Gastrocnemius medialis (tissue), 4 donors: ENCODE measurements at regions not wholly inside any gene's neighbourhood (a gene's known extent, or its start where the extent isn't known, plus 50 kb on each side); places are given as distances from the start of the nearest gene placed in this dataset.

Experiments used
- ATAC-seq, 2 donors: fragments of 150-250 bp; one replicate each; pipeline ENCODE4 v1.9.1; 2016
- DNase-seq, 2 donors: peaks; one replicate each; pipeline ENCODE4 v3.0.0-alpha.2; 2019
- H3K27ac ChIP-seq, 4 donors: fragments of 200-600 bp; sonication (generic); 1 replicate in 1 of 4; 2 replicates in 3 of 4; pipeline ENCODE4 v1.5.1; 2016 to 2018; ENCODE audit warnings: mild to moderate bottlenecking in 2 of 4, moderate library complexity in 1 of 4
- H3K27me3 ChIP-seq, 3 donors: fragments of 200-600 bp; sonication (generic) in 2 of 3; 1 replicate in 1 of 3; 2 replicates in 2 of 3; pipeline versions ENCODE4 v1.5.1 to v1.6.0; 2016 to 2019; ENCODE audit warnings: mild to moderate bottlenecking in 1 of 3, moderate library complexity in 1 of 3
- H3K36me3 ChIP-seq, 2 donors: fragments of 200-600 bp; sonication (generic) in 1 of 2; one replicate each; pipeline ENCODE4 v1.5.1; 2017 to 2018
- H3K4me1 ChIP-seq, 2 donors: fragments of 200-600 bp; sonication (generic) in 1 of 2; one replicate each; pipeline ENCODE4 v1.5.1; 2016 to 2017; ENCODE audit warnings: mild to moderate bottlenecking in 2 of 2
- H3K4me3 ChIP-seq, 4 donors: fragments of 200-600 bp; sonication (generic) in 3 of 4; 1 replicate in 1 of 4; 2 replicates in 3 of 4; pipeline ENCODE4 v1.5.1; 2016 to 2019; ENCODE audit warnings: mild to moderate bottlenecking in 2 of 4
- H3K9me3 ChIP-seq, 3 donors: fragments of 200-600 bp; sonication (generic) in 2 of 3; 1 replicate in 1 of 3; 2 replicates in 2 of 3; pipeline ENCODE4 v1.5.1; 2016 to 2019
- POLR2A ChIP-seq, 2 donors: fragments of 450-650 bp; IDR thresholded peaks; one replicate each; pipeline ENCODE4 v1.6.1; 2017; ENCODE audit warnings: antibody characterized with exemption in 2 of 2, mild to moderate bottlenecking in 2 of 2, moderate library complexity in 2 of 2
- in situ Hi-C, 4 donors: fragments of 200-750 bp; cut with MboI; loops; one replicate each; pipeline versions ENCODE4 v1.15.0 to v1.8.0; 2017; ENCODE audit warnings: low sequenced_read_pairs in 4 of 4
- intact Hi-C: fragments of 100-400 bp; cut with DNase I; formaldehyde crosslinking; loops from one replicate; pipeline ENCODE4 v1.15.1; 2023; ENCODE audit warnings: low total_unique reads
- TF ChIP-seq, protein P1 (sequence below), 5 experiments: fragments of 450-650 bp in 3 of 5; fragments of 200-600 bp in 2 of 5; sonication (generic) in 2 of 5; IDR thresholded peaks in 4 of 5; conservative IDR thresholded peaks in 1 of 5; 1 replicate in 4 of 5; 2 replicates in 1 of 5; pipeline ENCODE4 v1.5.1; 2016 to 2019; ENCODE audit warnings: antibody characterized with exemption in 5 of 5, mild to moderate bottlenecking in 3 of 5, moderate library complexity in 3 of 5

DNA sequence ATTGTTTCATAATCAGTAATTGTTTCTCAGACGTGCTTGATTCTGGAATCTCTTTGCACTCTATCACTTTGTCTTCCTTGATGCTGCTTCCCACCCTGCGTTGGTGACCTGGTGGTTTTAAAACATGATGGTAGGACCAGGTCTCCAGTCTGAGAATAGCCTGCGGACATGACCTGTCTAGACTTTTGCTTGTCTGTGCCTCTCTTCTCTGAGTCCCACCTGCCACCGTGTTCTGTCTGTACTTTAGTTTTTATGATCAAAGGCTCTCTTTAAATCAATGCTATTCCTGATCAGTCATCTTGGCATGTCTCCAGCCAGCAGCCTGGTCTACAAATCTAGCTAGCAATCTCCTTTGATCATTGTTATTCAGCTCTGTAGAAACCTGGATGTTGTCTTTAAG lies 933.9 kb downstream of the DIAPH3 start:
- Histone ChIP-seq H3K9me3 (no peaks in the 10 kb centered on the region), H3K27me3 (no peaks in the 10 kb centered on the region), H3K27ac (no peak overlapping the region), H3K4me1 (no peaks in the 10 kb centered on the region), H3K4me3 (no peak overlapping the region), H3K36me3 (no peaks in the 10 kb centered on the region)
- DNase-seq, result no peak
- in situ Hi-C loops, result no loop called here
- TF ChIP-seq POLR2A (IDR thresholded peaks at IDR 0.05), result no peak
- TF ChIP-seq, protein P1, sequence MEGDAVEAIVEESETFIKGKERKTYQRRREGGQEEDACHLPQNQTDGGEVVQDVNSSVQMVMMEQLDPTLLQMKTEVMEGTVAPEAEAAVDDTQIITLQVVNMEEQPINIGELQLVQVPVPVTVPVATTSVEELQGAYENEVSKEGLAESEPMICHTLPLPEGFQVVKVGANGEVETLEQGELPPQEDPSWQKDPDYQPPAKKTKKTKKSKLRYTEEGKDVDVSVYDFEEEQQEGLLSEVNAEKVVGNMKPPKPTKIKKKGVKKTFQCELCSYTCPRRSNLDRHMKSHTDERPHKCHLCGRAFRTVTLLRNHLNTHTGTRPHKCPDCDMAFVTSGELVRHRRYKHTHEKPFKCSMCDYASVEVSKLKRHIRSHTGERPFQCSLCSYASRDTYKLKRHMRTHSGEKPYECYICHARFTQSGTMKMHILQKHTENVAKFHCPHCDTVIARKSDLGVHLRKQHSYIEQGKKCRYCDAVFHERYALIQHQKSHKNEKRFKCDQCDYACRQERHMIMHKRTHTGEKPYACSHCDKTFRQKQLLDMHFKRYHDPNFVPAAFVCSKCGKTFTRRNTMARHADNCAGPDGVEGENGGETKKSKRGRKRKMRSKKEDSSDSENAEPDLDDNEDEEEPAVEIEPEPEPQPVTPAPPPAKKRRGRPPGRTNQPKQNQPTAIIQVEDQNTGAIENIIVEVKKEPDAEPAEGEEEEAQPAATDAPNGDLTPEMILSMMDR (IDR thresholded peaks at IDR 0.05 in 4 of 5, conservative IDR thresholded peaks at IDR 0.05 in 1 of 5), result no peak
- intact Hi-C loops, result no loop called here
- ATAC-seq, result no peak

DNA sequence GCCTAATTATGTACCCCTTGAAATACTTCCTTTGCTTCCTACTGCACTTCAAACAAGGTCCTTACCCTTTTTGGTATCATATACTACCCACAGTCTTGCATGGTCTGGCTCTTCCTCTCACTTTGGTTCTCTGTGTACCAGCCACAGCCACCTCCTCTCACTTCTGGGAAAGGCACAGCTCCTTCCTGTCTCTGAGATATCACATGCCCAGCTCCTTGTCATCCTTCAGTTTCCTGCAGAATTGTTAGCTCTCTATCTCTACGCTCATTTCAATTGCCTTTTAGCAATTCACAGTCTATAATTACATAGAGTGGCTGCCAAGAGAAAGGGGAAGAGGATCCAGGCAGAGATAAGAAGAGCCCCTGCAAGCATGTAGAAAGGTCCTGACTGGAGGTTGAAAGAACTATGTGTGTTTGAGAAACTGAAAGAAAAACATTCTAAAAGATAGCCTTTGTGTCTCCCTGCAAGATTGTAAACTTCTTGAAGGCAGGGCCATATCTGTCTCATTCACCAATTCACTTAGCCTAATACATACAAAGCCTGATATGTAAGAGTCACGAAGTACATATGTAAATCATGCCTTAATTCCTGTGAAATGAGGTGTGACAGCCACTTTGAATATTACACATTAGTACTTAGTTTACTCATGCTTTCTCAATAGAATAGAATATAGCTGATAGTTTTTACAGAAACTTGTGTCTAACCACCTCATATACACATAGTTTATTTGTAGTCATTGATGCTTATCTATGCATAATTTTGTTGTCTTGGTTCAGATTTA lies 933.1 kb downstream of the DIAPH3 start:
- no peak overlapping the region for H3K4me3 ChIP-seq
- ATAC-seq (no peak), DNase-seq (no peak)
- H3K27me3 ChIP-seq, result no peaks in the 10 kb centered on the region
- no peaks in the 10 kb centered on the region for H3K9me3 ChIP-seq
- no peaks in the 10 kb centered on the region for H3K4me1 ChIP-seq
- in situ Hi-C loops, result no loop called here
- no peak overlapping the region for H3K27ac ChIP-seq
- intact Hi-C loops, result no loop called here
- no peaks in the 10 kb centered on the region for H3K36me3 ChIP-seq
- no peak for TF ChIP-seq POLR2A (IDR thresholded peaks at IDR 0.05)
- TF ChIP-seq, protein P1 (IDR thresholded peaks at IDR 0.05 in 4 of 5, conservative IDR thresholded peaks at IDR 0.05 in 1 of 5), result no peak

DNA sequence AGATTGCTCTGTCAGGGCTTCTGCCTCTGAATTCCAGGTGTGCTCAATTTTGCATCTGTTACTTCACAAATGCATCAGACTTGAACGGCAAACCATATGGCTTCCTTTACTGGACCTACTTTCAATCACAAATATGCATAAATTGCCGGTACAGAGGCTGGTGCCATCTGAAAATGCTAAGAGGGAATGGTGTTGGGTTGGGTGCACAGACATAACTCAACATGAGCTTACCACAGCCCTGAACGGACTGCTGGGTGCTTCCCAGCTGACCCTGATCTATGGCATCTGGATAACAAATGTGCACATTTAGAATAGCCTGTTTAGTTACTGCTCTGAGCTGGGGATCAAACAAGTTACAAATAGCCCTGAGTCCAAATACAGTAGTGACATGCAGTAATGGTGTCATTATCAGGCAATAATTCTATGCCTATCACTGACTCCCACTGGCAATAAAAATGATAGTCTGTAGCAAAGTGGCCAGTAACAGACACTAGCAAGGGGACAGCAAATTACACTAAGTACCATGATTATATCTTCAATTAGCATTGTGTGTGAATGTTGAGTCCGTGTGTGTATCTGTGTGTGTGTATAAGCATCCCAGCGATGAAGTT lies 927.3 kb downstream of the DIAPH3 start:
- Histone ChIP-seq H3K27me3 (no peaks in the 10 kb centered on the region), H3K36me3 (no peaks in the 10 kb centered on the region), H3K27ac (no peak overlapping the region), H3K9me3 (no peaks in the 10 kb centered on the region), H3K4me3 (no peak overlapping the region), H3K4me1 (no peaks in the 10 kb centered on the region)
- DNase-seq (no peak), ATAC-seq (no peak)
- intact Hi-C loops (no loop called here), in situ Hi-C loops (no loop called here)
- TF ChIP-seq, protein P1 (IDR thresholded peaks at IDR 0.05 in 4 of 5, conservative IDR thresholded peaks at IDR 0.05 in 1 of 5), result no peak
- no peak for TF ChIP-seq POLR2A (IDR thresholded peaks at IDR 0.05)

DNA sequence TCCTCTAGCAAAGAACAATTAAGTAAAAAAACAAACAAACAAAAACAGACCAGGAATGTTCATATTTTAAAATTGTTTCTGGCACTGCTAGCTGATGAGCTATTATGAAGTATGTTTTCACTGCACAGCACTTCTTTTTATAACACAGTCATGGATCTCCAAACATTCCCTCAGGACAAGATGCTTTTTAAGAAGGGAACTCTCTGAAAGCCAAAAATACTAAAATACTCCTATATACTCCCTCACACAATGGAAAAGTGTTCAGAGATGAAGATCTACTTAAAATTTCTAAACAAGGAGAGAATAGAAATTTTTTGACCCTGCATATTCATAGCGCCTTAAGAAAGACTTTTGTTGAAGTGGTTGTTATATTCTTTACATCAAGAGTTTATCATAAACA lies 926.8 kb downstream of the DIAPH3 start:
- no peaks in the 10 kb centered on the region for H3K4me1 ChIP-seq
- H3K27me3 ChIP-seq, result no peaks in the 10 kb centered on the region
- no peak overlapping the region for H3K4me3 ChIP-seq
- no peak for TF ChIP-seq POLR2A (IDR thresholded peaks at IDR 0.05)
- TF ChIP-seq, protein P1 (IDR thresholded peaks at IDR 0.05 in 4 of 5, conservative IDR thresholded peaks at IDR 0.05 in 1 of 5), result no peak
- no peaks in the 10 kb centered on the region for H3K36me3 ChIP-seq
- intact Hi-C loops (no loop called here), in situ Hi-C loops (no loop called here)
- DNase-seq (no peak), ATAC-seq (no peak)
- no peaks in the 10 kb centered on the region for H3K9me3 ChIP-seq
- no peak overlapping the region for H3K27ac ChIP-seq
